ENCODE measurements at regions not wholly inside any gene's neighbourhood (a gene's known extent, or its start where the extent isn't known, plus 50 kb on each side); places are given as distances from the start of the nearest gene placed in this dataset.
"Not testable (repeated sequence)": the region's sequence is repeated elsewhere in the genome, so short reads cannot be mapped to it uniquely, and the experiment has no call there.

DNA sequence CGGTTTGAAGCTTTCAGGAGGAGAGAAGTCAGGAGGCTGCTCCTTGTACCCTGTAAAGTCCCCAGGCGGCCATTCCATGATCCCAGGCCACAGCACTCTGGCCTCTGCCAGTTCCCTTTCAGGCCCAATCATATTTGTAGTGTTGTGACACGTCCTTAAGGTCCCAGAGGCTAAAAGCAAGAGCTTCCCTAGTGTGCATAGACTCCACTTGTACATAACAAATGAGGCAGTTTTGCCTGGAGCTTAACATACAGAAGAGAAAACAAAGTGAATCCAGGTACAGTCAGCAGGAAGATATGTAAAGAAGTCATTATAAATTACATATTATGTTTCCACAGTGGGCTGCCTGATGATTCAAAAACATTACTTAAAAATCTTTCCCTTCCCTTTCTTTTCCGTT is 81.1 kb upstream of the RPH3A start:
- no peak overlapping the region for H3K4me3 Mint-ChIP-seq
- H3K27ac Mint-ChIP-seq, result no peak overlapping the region
- H3K4me1 Mint-ChIP-seq, result peaks cover 2% of the 10 kb centered on the region

DNA sequence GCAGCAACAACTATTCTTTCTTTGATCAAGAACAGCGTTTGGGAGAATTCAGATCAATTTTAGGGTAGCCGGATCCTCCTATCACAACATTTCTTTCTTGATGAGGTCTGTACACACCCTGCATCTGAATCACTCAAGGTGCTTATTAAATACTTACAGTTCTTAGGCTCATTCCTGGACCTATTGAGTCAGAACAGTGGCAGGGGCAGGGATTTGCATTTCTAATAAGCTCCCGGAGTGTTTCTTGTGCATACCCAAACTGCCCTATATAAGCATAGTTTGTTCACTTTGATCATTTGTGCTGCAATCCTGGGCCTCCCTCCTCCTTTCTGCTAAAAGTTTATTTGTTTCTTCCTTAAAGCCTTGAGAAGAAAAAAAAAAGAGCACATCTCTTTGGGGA is 80.5 kb upstream of the RPH3A start:
- peaks cover 2% of the 10 kb centered on the region for H3K4me1 Mint-ChIP-seq
- H3K9me3 Mint-ChIP-seq, result no peaks in the 10 kb centered on the region
- no peak for DNase-seq
- H3K27ac Mint-ChIP-seq, result no peak overlapping the region
- peaks cover 3% of the 10 kb centered on the region for H3K27me3 Mint-ChIP-seq
- intact Hi-C loops (cut with micrococcal nuclease), result no loop called here
- no peaks in the 10 kb centered on the region for H3K36me3 Mint-ChIP-seq (ENCODE audit: low read depth)
- no peak overlapping the region for H3K4me3 Mint-ChIP-seq

More for the DNA sequence above, 81.1 kb upstream of the RPH3A start:
- intact Hi-C loops (cut with micrococcal nuclease), result no loop called here
- Mint-ChIP-seq H3K9me3 (no peaks in the 10 kb centered on the region), H3K27me3 (peaks cover 3% of the 10 kb centered on the region), H3K36me3 (ENCODE audit: low read depth) (no peaks in the 10 kb centered on the region)
- no peak for DNase-seq

DNA sequence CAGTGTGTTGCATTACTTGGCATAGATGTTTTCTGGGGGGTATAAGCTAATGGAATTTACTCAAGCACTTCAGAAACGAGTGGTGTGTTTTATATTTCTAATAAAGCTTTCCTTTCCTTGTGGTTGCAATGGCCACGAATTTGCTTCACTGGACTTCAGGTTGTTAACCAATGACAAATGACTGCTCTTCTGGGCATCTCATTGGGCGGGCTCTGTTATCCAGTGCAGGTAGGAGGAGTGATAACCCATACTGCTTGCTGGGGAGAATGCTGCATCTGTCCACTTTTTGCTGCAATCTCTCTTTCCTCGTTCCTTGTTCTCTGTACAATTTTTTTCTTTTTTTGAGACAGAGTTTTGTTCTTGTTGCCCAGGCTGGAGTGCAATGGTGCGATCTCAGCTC is 80.0 kb upstream of the RPH3A start:
- Mint-ChIP-seq H3K4me1 (peaks cover 2% of the 10 kb centered on the region), H3K27ac (no peak overlapping the region), H3K4me3 (no peak overlapping the region), H3K36me3 (ENCODE audit: low read depth) (no peaks in the 10 kb centered on the region), H3K27me3 (peaks cover under 1% of the 10 kb centered on the region), H3K9me3 (no peaks in the 10 kb centered on the region)
- intact Hi-C loops (cut with micrococcal nuclease), result no loop called here
- DNase-seq, result no peak

DNA sequence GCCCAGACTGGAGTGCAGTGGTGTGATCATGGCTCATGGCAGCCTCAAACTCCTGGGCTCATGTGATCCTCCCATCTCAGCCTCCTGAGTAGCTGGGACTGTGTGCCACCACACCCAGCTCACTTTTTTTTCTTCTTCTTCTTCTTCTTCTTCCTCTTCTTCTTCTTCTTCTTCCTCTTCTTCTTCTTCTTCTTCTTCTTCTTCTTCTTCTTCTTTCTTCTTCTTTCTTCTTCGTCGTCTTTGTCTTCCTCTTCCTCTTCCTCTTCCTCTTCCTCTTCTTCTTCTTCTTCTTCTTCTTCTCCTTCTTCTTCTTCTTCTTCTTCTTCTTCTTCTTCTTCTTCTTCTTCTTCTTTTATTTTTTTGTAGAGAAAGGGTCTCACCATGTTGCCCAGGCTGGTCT is 78.8 kb upstream of the RPH3A start:
- H3K27ac Mint-ChIP-seq; DNase-seq; H3K36me3 Mint-ChIP-seq (ENCODE audit: low read depth); H3K4me3 Mint-ChIP-seq; H3K27me3 Mint-ChIP-seq; H3K9me3 Mint-ChIP-seq; H3K4me1 Mint-ChIP-seq; intact Hi-C loops (cut with micrococcal nuclease): not testable (repeated sequence)

DNA sequence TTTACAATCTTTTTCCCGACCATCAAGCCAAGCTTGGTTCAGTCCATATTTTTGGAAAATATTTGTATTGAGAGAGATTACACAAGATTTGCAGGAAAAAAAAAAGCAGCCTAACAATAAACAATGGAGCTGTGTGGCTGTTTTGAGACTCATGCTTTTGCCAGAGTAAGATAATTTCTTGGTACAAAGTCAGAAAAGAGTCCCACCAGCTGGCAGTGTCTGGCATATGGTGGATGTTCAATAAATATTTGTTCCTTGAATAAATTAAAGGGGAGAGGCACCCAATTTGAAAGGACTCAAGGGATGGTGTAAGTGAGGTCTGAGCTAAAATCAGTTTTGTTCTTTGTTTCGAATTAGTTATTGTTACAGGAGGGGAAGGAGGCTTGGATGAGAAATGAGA is 78.1 kb upstream of the RPH3A start:
- Mint-ChIP-seq H3K27me3 (no peaks in the 10 kb centered on the region), H3K4me1 (peaks cover 2% of the 10 kb centered on the region), H3K27ac (no peak overlapping the region), H3K9me3 (no peaks in the 10 kb centered on the region), H3K4me3 (no peak overlapping the region), H3K36me3 (ENCODE audit: low read depth) (no peaks in the 10 kb centered on the region)
- intact Hi-C loops (cut with micrococcal nuclease), result no loop called here
- no peak for DNase-seq

DNA sequence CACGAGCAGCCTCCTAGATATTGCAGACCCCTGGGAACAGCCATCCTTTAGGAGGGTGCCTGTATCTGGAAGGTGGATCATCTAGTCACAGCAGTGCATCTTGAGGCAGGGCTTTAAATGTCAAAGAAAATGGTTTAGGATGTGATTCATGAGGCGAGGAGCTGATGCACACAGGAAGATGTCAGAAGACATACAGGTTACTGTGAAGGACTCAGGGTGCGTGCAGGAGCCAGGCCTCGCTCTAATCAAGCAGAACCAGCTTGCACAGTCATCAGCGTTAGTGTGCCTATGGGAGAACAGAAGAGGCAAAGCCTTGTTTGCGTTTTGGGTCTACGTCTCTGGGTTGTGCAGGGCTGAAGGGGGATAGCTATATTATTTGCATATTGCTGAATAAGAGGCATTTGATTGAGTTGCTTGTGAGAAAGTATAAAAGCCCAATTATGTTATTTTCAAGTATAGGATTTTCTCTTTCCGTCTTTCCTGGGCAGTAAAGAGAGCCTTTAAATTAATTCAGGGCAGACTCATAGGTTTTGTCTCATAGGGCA is 77.3 kb upstream of the RPH3A start:
- no peak for DNase-seq
- no peak overlapping the region for H3K27ac Mint-ChIP-seq
- H3K36me3 Mint-ChIP-seq (ENCODE audit: low read depth), result no peaks in the 10 kb centered on the region
- intact Hi-C loops (cut with micrococcal nuclease), result no loop called here
- H3K9me3 Mint-ChIP-seq, result no peaks in the 10 kb centered on the region
- H3K4me3 Mint-ChIP-seq, result no peak overlapping the region
- H3K4me1 Mint-ChIP-seq, result peaks cover 2% of the 10 kb centered on the region
- H3K27me3 Mint-ChIP-seq, result no peaks in the 10 kb centered on the region

DNA sequence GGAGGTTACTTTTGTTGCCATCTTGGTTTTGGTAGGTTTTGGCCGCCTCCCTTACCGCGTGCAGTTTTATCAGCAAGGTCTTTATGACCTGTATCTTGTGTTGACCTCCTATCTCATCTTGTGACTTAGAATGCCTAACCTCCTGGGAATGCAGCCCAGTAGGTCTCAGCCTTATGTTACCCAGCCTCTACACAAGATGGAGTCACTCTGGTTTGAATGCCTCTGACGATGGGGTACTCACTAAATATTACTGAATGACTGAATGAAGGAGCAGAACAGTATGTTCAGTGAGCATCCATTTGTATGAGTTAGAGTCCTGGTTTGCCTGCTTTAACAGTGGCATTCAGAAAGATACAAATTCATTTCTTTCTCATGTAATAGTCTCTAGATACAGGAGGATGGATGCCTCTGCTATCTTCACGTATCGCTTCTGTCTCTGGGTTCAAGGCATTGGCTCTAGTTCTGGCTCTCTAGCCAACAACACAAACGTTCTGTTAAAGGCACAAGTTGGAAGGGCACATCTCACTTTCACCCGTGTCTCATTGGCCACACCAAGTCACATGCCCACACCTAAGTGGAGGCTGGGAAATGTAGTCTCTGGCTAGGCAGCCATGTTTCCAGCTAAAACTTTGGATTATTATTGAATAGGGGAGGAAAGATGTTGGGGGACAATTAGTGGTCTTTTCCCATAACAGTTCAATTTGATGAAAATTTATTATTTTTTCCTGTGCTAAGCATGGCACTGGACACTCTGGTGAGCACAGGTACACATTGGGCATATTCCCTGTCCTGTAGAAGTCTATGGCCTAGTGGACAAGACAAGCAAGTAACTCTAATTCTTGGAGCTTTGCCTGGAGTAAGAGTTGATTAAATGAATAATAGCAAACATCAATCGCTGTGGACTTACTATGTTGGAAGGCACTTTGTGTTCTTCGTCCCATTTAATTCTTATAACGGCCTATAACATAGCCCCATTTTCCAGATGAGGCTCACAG is 75.2 kb upstream of the RPH3A start:
- no peak overlapping the region for H3K4me3 Mint-ChIP-seq
- DNase-seq, result no peak
- no peaks in the 10 kb centered on the region for H3K36me3 Mint-ChIP-seq (ENCODE audit: low read depth)
- no peaks in the 10 kb centered on the region for H3K27me3 Mint-ChIP-seq
- peaks cover 2% of the 10 kb centered on the region for H3K4me1 Mint-ChIP-seq
- intact Hi-C loops (cut with micrococcal nuclease), result no loop called here
- H3K27ac Mint-ChIP-seq, result no peak overlapping the region
- H3K9me3 Mint-ChIP-seq, result no peaks in the 10 kb centered on the region

DNA sequence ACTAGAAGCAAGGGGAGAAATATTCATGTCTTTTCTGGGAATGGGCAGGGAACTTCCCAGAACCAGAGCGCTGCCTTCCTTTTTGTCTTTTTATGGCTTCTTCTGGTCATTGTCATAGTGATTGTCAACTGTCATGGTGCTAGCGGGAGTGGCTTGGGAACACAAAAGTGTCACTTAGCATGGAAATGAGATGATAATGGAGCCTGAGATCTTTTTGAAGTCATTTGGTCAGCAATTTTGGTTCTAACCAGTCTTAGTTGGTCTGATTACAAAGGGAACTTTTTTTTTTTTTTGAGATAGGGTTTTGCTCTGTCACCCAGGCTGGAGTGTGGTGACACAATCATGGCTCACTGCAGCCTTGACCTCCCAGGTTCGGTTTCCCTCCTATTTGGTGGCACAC is 62.7 kb upstream of the RPH3A start:
- intact Hi-C loops (cut with micrococcal nuclease), result no loop called here

DNA sequence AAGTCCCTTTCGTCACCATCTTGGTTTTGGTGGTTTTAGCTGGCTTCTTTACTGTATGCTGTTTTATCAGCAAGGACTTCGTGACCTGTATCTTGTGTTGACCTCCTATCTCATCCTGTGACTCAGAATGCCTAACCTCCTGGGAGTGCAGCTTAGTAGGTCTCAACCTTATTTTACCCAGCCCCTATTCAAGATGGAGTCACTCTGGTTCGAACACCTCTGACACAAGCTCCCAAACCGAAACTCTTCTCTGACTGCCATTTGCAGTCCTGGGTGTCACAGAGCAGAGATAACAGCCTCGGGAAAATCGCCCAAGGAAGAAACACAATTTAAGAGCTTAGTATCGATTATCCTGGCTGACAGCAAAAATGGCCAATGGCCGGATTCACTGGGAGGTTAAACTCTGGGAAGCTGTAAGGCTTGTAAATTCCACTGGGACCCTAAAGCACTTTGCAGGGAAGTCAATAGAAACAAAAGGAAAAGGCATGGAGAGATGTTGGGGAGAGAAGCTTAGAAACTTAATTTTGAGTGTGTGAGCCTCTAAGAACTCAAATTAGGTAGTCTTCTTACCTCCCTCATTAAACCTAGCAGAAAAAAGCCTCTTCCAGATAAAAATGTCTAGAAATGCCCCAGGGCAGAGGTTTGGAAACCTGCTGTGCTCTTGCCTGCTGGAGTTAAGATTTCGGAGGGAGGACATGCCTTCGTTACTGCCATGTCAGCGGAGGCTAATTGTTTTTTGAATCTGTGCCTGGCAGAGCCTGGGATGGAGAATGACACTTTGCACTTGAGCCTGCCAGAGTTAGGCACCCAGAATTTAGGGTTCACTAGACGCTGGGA is 56.5 kb upstream of the RPH3A start:
- H3K27me3 Mint-ChIP-seq, result no peaks in the 10 kb centered on the region
- H3K27ac Mint-ChIP-seq, result no peak overlapping the region
- H3K4me1 Mint-ChIP-seq, result no peaks in the 10 kb centered on the region
- DNase-seq, result no peak
- no peaks in the 10 kb centered on the region for H3K36me3 Mint-ChIP-seq (ENCODE audit: low read depth)
- H3K4me3 Mint-ChIP-seq, result no peak overlapping the region
- intact Hi-C loops (cut with micrococcal nuclease), result no loop called here
- no peaks in the 10 kb centered on the region for H3K9me3 Mint-ChIP-seq

More for the DNA sequence above, 62.7 kb upstream of the RPH3A start:
- Mint-ChIP-seq H3K27ac (no peak overlapping the region), H3K9me3 (no peaks in the 10 kb centered on the region), H3K27me3 (peaks cover 2% of the 10 kb centered on the region), H3K4me1 (no peaks in the 10 kb centered on the region), H3K4me3 (no peak overlapping the region), H3K36me3 (ENCODE audit: low read depth) (no peaks in the 10 kb centered on the region)
- no peak for DNase-seq

DNA sequence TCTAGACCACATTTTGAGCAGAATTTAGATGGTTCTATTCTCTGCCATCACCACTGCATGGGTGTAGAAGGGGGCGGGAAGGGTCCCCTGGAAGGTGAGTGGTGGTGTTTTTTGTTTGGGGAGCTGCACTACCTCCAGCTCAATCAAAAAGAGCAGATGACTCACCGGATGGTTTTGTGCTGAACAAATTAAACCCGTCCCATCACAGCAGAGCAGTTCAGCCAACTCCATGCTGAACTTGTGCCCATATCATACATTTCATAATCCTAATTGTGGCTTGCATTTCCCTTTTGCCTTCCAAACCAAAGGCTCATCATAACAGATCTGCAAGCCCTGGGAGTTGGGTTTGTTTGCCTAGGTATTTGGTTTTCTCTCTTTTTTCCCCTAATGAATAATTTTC is 53.0 kb upstream of the RPH3A start:
- peaks cover 7% of the 10 kb centered on the region for H3K27me3 Mint-ChIP-seq
- H3K27ac Mint-ChIP-seq, result no peak overlapping the region
- no peaks in the 10 kb centered on the region for H3K4me1 Mint-ChIP-seq
- no peaks in the 10 kb centered on the region for H3K9me3 Mint-ChIP-seq
- no peaks in the 10 kb centered on the region for H3K36me3 Mint-ChIP-seq (ENCODE audit: low read depth)
- intact Hi-C loops (cut with micrococcal nuclease), result no loop called here
- DNase-seq, result no peak
- no peak overlapping the region for H3K4me3 Mint-ChIP-seq

DNA sequence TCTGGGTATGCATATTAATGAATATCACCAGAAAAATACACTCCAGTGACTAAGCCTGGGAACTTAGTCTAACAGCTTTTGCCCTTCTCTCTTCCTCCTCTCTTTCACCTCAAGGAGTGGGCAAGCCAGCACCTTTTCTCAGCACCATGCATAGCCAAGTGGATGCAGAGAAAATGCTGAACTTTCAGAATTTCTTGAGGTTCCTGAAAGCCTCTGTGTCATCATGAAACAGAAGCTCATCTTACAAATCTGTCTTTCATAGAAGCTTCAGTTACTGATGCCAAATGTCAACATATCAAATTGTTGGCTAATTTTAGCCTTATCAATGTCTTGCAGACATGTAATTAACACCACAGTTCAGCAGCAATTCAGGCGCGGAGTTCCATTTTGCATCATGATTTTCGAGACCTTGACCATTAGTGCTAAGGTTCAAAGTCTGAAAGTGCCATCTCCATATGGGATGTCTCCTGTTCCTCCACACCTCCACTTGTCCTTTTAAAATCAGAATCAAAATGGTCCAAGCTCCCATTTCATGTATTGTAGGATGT is 51.1 kb upstream of the RPH3A start:
- no peaks in the 10 kb centered on the region for H3K36me3 Mint-ChIP-seq (ENCODE audit: low read depth)
- H3K4me1 Mint-ChIP-seq, result no peaks in the 10 kb centered on the region
- peaks cover 9% of the 10 kb centered on the region for H3K27me3 Mint-ChIP-seq
- no peaks in the 10 kb centered on the region for H3K9me3 Mint-ChIP-seq
- intact Hi-C loops (cut with micrococcal nuclease), result no loop called here
- no peak overlapping the region for H3K4me3 Mint-ChIP-seq
- H3K27ac Mint-ChIP-seq, result no peak overlapping the region
- DNase-seq, result no peak

DNA sequence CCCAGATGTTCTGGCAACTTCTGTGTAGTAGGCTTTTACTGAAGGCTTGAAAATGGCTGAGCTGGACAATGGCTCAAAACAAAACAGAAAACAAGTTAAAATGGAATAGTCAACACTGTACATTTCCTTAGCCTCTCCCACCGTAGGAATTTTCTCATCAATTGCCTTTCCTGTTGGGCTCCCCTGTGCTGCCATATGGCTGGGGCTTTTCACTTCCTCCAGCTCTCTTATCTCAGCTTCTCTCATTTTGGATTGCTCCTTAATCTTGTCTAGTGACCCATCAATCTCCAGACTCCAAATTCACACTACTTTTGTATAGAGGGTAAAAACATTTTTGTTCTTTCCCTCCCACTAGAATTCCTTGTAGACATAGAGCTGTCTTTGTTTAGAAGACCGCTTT is 50.4 kb upstream of the RPH3A start:
- no peak for DNase-seq
- intact Hi-C loops (cut with micrococcal nuclease), result no loop called here
- H3K4me3 Mint-ChIP-seq, result no peak overlapping the region
- no peak overlapping the region for H3K27ac Mint-ChIP-seq
- peaks cover 11% of the 10 kb centered on the region for H3K27me3 Mint-ChIP-seq
- no peaks in the 10 kb centered on the region for H3K9me3 Mint-ChIP-seq
- no peaks in the 10 kb centered on the region for H3K4me1 Mint-ChIP-seq
- no peaks in the 10 kb centered on the region for H3K36me3 Mint-ChIP-seq (ENCODE audit: low read depth)
